Brain microvascular endothelial cell (primary cell): ENCODE measurements at regions not wholly inside any gene's neighbourhood (a gene's known extent, or its start where the extent isn't known, plus 50 kb on each side); places are given as distances from the start of the nearest gene placed in this dataset.

Experiments
- DNase-seq: peaks from one replicate; pipeline ENCODE4 v3.0.0-alpha.2; 2020
- H3K27ac ChIP-seq: fragments of 250-450 bp; sonication (Bioruptor Pico); 2 replicates; pipeline ENCODE4 v1.5.1; 2020; ENCODE audit warnings: mild to moderate bottlenecking, moderate library complexity
- H3K27me3 ChIP-seq: fragments of 250-450 bp; sonication (Bioruptor Pico); replicated peaks from 2 replicates; pipeline ENCODE4 v1.5.1; 2020; ENCODE audit warnings: mild to moderate bottlenecking
- H3K36me3 ChIP-seq: fragments of 250-450 bp; sonication (Bioruptor Pico); replicated peaks from 2 replicates; pipeline ENCODE4 v1.5.1; 2020; ENCODE audit warnings: mild to moderate bottlenecking
- H3K4me3 ChIP-seq: 2 replicates; pipeline ENCODE4 v1.5.1; 2011; ENCODE audit warnings: low read depth, mild to moderate bottlenecking, control low read depth, low read length, moderate library complexity
- CTCF ChIP-seq: IDR thresholded peaks from 2 replicates; pipeline ENCODE4 v1.5.1; 2011; ENCODE audit warnings: low read depth, mild to moderate bottlenecking, moderate library complexity, low read length, control low read depth, inconsistent platforms; ENCODE audit errors: missing control alignments
- in situ Hi-C: cut with HindIII; loops from 2 replicates; pipeline ENCODE4 v1.10.0; 2017; ENCODE audit warnings: low sequenced_read_pairs, low pct_ligation_motif_present

DNA sequence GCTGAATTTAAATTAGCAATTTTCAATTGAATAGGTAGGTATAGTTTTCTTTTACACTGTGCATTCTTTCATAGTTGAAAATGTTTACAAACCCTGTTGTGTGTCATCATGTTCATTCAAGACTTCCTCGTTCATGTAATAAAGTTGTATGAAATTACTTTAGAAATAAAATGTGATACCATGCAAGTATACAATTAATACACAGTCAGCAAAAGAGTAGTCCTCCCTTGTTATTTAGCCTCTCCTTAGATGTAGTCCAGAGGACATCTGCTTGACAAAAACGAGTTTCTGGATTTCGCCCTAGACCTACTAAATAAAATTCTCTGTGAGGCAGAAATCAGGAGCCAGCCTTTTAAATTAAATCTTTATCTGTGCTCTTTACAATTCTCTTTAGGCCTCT is 231.6 kb downstream of the CXXC4 start:
- DNase-seq = no peak
- in situ Hi-C loops = no loop called here
- H3K27ac ChIP-seq = no peak overlapping the region
- no peak for TF ChIP-seq CTCF
- H3K4me3 ChIP-seq = no peak overlapping the region
- H3K36me3 ChIP-seq = no peaks in the 10 kb centered on the region
- H3K27me3 ChIP-seq = no peaks in the 10 kb centered on the region

- in situ Hi-C loops = no loop called here
Measured at GRCh38 chr4:104262678-104263077, 232.0 kb downstream of the CXXC4 start.

DNA sequence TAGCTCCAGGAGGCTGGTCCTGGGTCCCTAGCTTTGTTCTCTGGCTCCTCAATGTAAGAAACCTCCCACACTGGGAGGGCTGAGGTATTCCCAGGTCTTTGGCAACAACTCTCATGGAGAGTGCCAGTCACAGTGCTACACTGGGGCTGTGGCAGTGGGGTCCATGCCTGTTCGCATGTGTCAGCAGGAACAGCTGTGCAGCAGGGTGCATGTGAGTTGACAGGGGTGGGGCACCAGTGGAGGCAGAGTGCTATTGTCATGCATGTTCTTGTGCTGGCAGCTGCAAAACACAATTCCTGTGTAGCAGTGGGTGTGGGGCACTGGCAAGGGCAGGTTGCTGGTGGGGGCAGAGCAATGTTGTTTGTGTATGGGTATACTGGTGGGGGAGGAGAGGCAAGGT is 246.0 kb downstream of the CXXC4 start:
- no peaks in the 10 kb centered on the region for H3K27me3 ChIP-seq
- no peak for TF ChIP-seq CTCF
- no peaks in the 10 kb centered on the region for H3K36me3 ChIP-seq
- in situ Hi-C loops = no loop called here
- H3K4me3 ChIP-seq = no peak overlapping the region
- DNase-seq = no peak
- no peak overlapping the region for H3K27ac ChIP-seq

More at GRCh38 chr4:104262678-104263077, 232.0 kb downstream of the CXXC4 start:
- Histone ChIP-seq H3K4me3 (no peak overlapping the region), H3K36me3 (no peaks in the 10 kb centered on the region), H3K27me3 (no peaks in the 10 kb centered on the region), H3K27ac (no peak overlapping the region)
- TF ChIP-seq CTCF = no peak
- DNase-seq = no peak

DNA sequence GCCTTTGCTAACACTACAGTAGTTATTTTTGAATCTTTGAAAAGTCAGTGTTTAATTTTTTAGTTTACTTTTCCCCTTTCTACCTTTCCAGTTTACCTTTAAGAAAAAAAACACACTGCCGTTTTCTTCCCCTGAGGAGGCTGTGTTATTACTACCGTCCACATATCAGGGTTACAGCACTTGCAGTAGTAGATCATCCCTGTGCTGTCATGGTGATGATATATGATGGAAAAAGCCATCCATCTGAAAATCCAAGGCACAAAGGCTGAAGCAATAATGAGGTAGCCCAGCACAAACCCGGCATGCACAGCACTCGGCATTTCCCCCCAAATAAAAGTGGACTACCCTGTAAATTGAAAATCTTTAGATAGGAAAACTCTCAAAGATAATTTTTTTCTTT is 258.7 kb downstream of the CXXC4 start:
- no peak for TF ChIP-seq CTCF
- no peaks in the 10 kb centered on the region for H3K27me3 ChIP-seq
- DNase-seq = no peak
- in situ Hi-C loops = no loop called here
- no peak overlapping the region for H3K4me3 ChIP-seq
- H3K36me3 ChIP-seq = no peaks in the 10 kb centered on the region
- no peak overlapping the region for H3K27ac ChIP-seq

DNA sequence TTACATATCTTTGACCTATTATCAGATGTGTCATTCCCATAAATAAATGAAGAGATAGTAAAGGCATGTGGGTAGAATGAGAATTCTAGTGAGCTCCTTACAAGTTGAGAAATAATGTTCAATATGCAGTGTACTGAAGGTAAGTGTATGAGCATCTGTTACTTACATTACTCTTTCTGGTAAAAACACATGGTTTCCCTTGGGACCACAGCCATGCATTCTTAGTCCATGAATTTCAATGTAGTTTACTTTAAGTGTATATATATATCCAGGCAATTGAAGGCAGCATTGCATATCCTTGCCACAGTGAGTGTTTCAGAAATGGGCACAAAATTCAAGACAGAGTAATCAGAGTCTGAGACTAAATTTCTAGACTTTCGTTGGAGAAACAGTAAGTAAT is 277.2 kb downstream of the CXXC4 start:
- H3K27ac ChIP-seq = no peak overlapping the region
- no peaks in the 10 kb centered on the region for H3K27me3 ChIP-seq
- H3K36me3 ChIP-seq = no peaks in the 10 kb centered on the region
- no peak for DNase-seq
- in situ Hi-C loops = no loop called here
- H3K4me3 ChIP-seq = no peak overlapping the region
- TF ChIP-seq CTCF = no peak

DNA sequence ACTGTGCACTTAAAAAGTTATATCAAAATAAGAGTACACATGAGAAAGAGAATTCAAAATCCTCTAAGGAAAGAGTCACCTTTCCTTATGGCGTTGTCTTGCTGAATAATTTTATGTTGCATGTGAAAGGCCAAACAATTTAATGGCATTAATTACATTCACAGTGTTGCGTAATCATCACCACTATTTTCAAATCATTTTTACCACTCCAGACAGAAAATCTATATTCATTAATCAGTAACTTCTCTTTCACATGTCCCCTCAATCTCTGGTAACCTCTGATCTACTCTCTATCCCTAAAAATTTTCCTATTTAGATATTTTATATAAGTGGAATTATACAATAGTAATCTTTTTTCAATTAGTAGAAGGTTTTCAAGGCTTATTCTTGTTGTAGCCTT is 283.0 kb downstream of the CXXC4 start:
- Histone ChIP-seq H3K27ac (no peak overlapping the region), H3K27me3 (no peaks in the 10 kb centered on the region), H3K36me3 (no peaks in the 10 kb centered on the region), H3K4me3 (no peak overlapping the region)
- TF ChIP-seq CTCF = no peak
- DNase-seq = no peak
- in situ Hi-C loops = no loop called here
